Gastroesophageal sphincter (tissue), 4 donors: ENCODE measurements at regions not wholly inside any gene's neighbourhood (a gene's known extent, or its start where the extent isn't known, plus 50 kb on each side); places are given as distances from the start of the nearest gene placed in this dataset.
A peak's percentile ranks its signal among the peaks of the same experiment; 100 is the strongest.

Experiments used
- ATAC-seq: fragments of 150-250 bp; one replicate; pipeline ENCODE4 v1.9.1; 2016; ENCODE audit warnings: mild to moderate bottlenecking, moderate library complexity
- H3K27ac ChIP-seq, 4 donors: fragments of 200-600 bp; sonication (generic) in 3 of 4; 1 replicate in 3 of 4; 2 replicates in 1 of 4; pipeline ENCODE4 v1.5.1; 2016 to 2019
- H3K27me3 ChIP-seq: fragments of 200-600 bp; sonication (generic); one replicate; pipeline ENCODE4 v1.5.1; 2019
- H3K36me3 ChIP-seq, 2 donors: fragments of 200-600 bp; sonication (generic); one replicate each; pipeline ENCODE4 v1.5.1; 2019; ENCODE audit warnings: control low read depth in 1 of 2
- H3K4me1 ChIP-seq, 3 donors: fragments of 200-600 bp; sonication (generic); 1 replicate in 2 of 3; 2 replicates in 1 of 3; pipeline ENCODE4 v1.5.1; 2016 to 2019; ENCODE audit warnings: control low read depth in 2 of 3
- H3K4me3 ChIP-seq, 2 donors: fragments of 200-600 bp; sonication (generic); one replicate each; pipeline ENCODE4 v1.5.1; 2019; ENCODE audit warnings: mild to moderate bottlenecking in 1 of 2, moderate library complexity in 1 of 2
- H3K9me3 ChIP-seq, 3 donors: fragments of 200-600 bp; sonication (generic); one replicate each; pipeline ENCODE4 v1.5.1; 2017 to 2019; ENCODE audit warnings: control low read depth in 2 of 3
- CTCF ChIP-seq, 4 experiments: fragments of 200-600 bp in 2 of 4; fragments of 450-650 bp in 2 of 4; sonication (generic) in 1 of 4; IDR thresholded peaks; one replicate each; pipeline ENCODE4 v1.5.1; 2017 to 2019; ENCODE audit warnings: antibody characterized with exemption in 4 of 4, mild to moderate bottlenecking in 2 of 4, moderate library complexity in 2 of 4
- EP300 ChIP-seq: sonication (generic); formaldehyde crosslinking; IDR thresholded peaks from one replicate; pipeline ENCODE4 v1.6.1; 2017; ENCODE audit warnings: antibody characterized with exemption, mild to moderate bottlenecking
- POLR2A ChIP-seq, 2 donors: fragments of 450-650 bp; IDR thresholded peaks; one replicate each; pipeline ENCODE4 v1.6.1; 2017; ENCODE audit warnings: antibody characterized with exemption in 2 of 2, mild to moderate bottlenecking in 2 of 2, moderate library complexity in 1 of 2
- POLR2AphosphoS5 ChIP-seq: sonication (generic); formaldehyde crosslinking; IDR thresholded peaks from one replicate; pipeline ENCODE4 v1.6.1; 2017; ENCODE audit warnings: antibody characterized with exemption
- WGBS, 2 donors: methylation state at CpG; one replicate each; pipeline ENCODE4 v1.1.5; 2018; ENCODE audit warnings: low coverage in 1 of 2; 5-methylcytosine and 5-hydroxymethylcytosine counted together

DNA sequence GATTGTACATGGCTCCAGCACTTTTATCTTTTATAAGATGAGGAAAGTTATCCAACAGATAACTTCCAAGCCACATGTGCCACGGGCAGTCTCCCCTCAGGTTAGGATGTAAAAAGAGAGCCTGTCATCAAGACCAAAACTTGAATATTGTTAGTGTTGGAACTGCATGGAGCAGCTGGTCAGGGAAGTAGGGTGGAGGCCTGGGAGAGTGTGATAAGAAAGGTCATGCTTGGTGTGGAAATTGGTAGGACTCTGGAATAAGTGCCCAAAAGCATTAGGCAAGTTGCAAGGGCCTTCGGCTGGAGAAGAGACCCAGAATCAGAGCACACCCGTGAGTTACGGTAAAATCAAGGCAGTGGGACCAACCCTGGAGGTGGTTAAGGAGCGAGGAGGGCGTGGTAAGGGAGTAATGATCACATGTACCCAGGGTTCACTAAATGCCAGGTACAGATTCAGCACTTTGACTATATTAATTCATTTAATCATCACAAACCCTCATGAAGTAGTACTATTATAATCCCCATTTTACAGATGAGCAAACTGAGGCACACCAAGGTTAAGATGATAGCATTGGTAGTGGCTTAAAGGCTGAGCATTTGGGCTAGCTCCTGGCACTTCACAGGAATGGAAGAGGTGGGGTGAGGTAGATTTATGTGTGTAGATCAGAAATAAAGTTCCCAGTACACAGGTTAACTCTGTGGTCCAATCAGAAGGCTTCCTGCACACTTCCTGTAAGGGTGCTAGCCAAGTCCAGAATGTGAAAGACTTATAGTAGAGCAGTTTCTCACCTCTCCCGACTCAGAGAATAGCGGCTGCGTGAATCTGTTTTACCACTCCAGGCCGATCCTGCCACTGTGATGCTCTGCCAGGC is 96.5 kb upstream of the ZNF608 start:
- Histone ChIP-seq H3K27me3 (no peaks in the 10 kb centered on the region), H3K4me3 (no peak overlapping the region), H3K36me3 (no peaks in the 10 kb centered on the region), H3K27ac (no peak overlapping the region), H3K4me1 (peaks cover 0 to 6% (median 0%) of the 10 kb centered on the region in 3 donors), H3K9me3 (no peaks in the 10 kb centered on the region)
- 92 to 100% methylated on average over 5 to 8 of the region's 10 CpGs for WGBS, 2 donors
- TF ChIP-seq POLR2A (IDR thresholded peaks at IDR 0.05) (no peak), EP300 (no peak), POLR2AphosphoS5 (no peak), CTCF (IDR thresholded peaks at IDR 0.05) (no peak)
- peak; percentile 48 for ATAC-seq

- 72 to 79% methylated on average over 3 to 4 of the region's 4 CpGs for WGBS, 2 donors
- Histone ChIP-seq H3K27ac (no peak overlapping the region), H3K36me3 (no peaks in the 10 kb centered on the region), H3K27me3 (no peaks in the 10 kb centered on the region), H3K4me1 (peaks cover 0 to 6% (median 0%) of the 10 kb centered on the region in 3 donors), H3K9me3 (no peaks in the 10 kb centered on the region), H3K4me3 (no peak overlapping the region)
- ATAC-seq: no peak
- TF ChIP-seq CTCF (IDR thresholded peaks at IDR 0.05) (no peak), POLR2A (IDR thresholded peaks at IDR 0.05) (no peak), EP300 (no peak), POLR2AphosphoS5 (no peak)
Measured at GRCh38 chr5:124843596-124843899, 97.1 kb upstream of the ZNF608 start.

GRCh38 chr5:124844371-124844920 is 98.0 kb upstream of the ZNF608 start:
- no peak overlapping the region for H3K4me3 ChIP-seq
- no peaks in the 10 kb centered on the region for H3K9me3 ChIP-seq
- 83 to 85% methylated on average over 9 of the region's 9 CpGs for WGBS, 2 donors
- TF ChIP-seq POLR2A (IDR thresholded peaks at IDR 0.05) (no peak), EP300 (no peak), POLR2AphosphoS5 (no peak), CTCF (IDR thresholded peaks at IDR 0.05) (no peak)
- H3K4me1 ChIP-seq: no peaks in the 10 kb centered on the region
- H3K27ac ChIP-seq: no peak overlapping the region
- no peaks in the 10 kb centered on the region for H3K27me3 ChIP-seq
- H3K36me3 ChIP-seq: no peaks in the 10 kb centered on the region
- ATAC-seq: no peak

DNA sequence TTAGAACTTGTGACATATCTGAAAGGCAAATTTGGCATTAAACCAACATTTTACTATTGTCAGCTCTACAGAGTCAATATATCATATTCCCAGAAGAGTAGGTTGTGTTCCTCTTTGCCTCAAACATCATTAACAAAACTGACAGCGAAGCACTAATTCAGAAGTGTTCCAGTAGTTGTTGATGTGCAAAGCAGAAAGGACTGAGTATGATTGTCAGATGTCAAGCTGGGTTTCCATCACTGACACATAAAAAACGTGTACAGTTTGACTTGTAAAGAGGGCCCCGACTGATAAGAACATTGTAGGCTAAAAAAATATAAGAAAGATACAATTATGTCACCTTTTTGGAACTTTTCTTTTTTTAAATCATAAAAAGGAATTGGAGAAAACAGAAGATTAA is 101.5 kb upstream of the ZNF608 start:
- Histone ChIP-seq H3K27ac (no peak overlapping the region), H3K36me3 (no peaks in the 10 kb centered on the region), H3K9me3 (no peaks in the 10 kb centered on the region), H3K27me3 (no peaks in the 10 kb centered on the region), H3K4me1 (no peaks in the 10 kb centered on the region), H3K4me3 (no peak overlapping the region)
- TF ChIP-seq CTCF (IDR thresholded peaks at IDR 0.05) (no peak), POLR2A (IDR thresholded peaks at IDR 0.05) (no peak), EP300 (no peak), POLR2AphosphoS5 (no peak)
- ATAC-seq: no peak
- WGBS, 2 donors: 80 to 87% methylated on average over 2 to 3 of the region's 3 CpGs

DNA sequence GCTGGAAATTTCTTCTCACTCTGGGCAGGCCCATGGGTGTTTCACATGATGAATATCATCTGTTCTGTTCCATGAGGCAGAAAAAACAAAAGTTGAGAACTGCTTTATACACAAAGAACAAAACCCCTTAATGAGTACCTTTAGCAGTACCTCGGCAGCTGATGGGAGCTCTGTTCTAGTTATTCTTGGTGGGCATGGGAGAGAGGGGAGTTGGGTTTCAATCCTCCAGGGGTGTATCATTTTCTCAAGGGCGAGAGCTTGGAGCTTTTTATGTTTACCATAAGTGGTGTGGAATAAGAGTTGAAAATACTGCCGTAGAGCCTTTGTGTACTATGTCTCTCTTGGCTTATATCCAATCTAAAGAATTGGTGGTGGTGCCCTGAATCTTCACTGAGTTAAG is 103.3 kb upstream of the ZNF608 start:
- Histone ChIP-seq H3K36me3 (no peaks in the 10 kb centered on the region), H3K4me3 (no peak overlapping the region), H3K9me3 (no peaks in the 10 kb centered on the region), H3K27me3 (no peaks in the 10 kb centered on the region), H3K27ac (no peak overlapping the region), H3K4me1 (no peaks in the 10 kb centered on the region)
- WGBS, 2 donors: 62 to 96% methylated on average over 2 to 3 of the region's 3 CpGs
- no peak for TF ChIP-seq POLR2AphosphoS5
- no peak for TF ChIP-seq POLR2A (IDR thresholded peaks at IDR 0.05)
- TF ChIP-seq CTCF (IDR thresholded peaks at IDR 0.05): no peak
- TF ChIP-seq EP300: no peak
- no peak for ATAC-seq
